C4-2B (cell line): ENCODE measurements at regions not wholly inside any gene's neighbourhood (a gene's known extent, or its start where the extent isn't known, plus 50 kb on each side); places are given as distances from the start of the nearest gene placed in this dataset.

Experiments
- ZFX ChIP-seq: fragments of 450-650 bp; IDR thresholded peaks from 2 replicates; pipeline ENCODE4 v1.6.1; 2017
- TF ChIP-seq, protein P1 (sequence below): fragments of 450-650 bp; conservative IDR thresholded peaks from 2 replicates; pipeline ENCODE4 v1.5.1; 2017; ENCODE audit warnings: mild to moderate bottlenecking

DNA sequence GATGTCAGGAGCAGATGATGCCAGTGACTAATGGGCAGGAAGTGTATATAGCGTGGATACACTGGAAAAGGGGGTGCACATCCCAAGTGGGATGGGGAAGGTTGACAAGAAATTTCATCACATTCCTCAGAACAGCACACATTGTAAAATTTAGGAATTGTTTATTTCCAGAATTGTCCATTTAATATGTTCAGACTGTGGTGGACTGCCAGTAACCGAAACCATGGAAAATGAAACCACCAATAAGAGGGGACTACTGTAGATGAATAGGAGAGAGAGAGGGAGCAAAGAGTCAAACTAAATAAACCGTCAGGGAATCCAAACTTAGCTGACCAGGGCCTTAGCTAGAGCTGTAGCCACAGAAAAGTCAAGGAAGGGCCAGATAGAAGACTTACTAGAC is 164.4 kb upstream of the PRDM1 start:
- TF ChIP-seq, protein P1, sequence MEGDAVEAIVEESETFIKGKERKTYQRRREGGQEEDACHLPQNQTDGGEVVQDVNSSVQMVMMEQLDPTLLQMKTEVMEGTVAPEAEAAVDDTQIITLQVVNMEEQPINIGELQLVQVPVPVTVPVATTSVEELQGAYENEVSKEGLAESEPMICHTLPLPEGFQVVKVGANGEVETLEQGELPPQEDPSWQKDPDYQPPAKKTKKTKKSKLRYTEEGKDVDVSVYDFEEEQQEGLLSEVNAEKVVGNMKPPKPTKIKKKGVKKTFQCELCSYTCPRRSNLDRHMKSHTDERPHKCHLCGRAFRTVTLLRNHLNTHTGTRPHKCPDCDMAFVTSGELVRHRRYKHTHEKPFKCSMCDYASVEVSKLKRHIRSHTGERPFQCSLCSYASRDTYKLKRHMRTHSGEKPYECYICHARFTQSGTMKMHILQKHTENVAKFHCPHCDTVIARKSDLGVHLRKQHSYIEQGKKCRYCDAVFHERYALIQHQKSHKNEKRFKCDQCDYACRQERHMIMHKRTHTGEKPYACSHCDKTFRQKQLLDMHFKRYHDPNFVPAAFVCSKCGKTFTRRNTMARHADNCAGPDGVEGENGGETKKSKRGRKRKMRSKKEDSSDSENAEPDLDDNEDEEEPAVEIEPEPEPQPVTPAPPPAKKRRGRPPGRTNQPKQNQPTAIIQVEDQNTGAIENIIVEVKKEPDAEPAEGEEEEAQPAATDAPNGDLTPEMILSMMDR, result no peak
- no peak for TF ChIP-seq ZFX
